Naive thymus-derived CD8-positive, alpha-beta T cell (primary cell): ENCODE measurements at regions not wholly inside any gene's neighbourhood (a gene's known extent, or its start where the extent isn't known, plus 50 kb on each side); places are given as distances from the start of the nearest gene placed in this dataset.
"Not testable (repeated sequence)": the region's sequence is repeated elsewhere in the genome, so short reads cannot be mapped to it uniquely, and the experiment has no call there.

ENCODE experiments used
- ATAC-seq, 2 donors: fragments of 150-1000 bp; cut with Tn5 transposase in 1 of 2; sonication (Bioruptor Pico), chemical (Tn5 transposase) in 1 of 2; 1 replicate in 1 of 2; 2 replicates in 1 of 2; pipeline ENCODE4 v1.10.0; 2021; ENCODE audit warnings: mild to moderate bottlenecking in 2 of 2, moderate library complexity in 2 of 2
- POLR2A ChIA-PET: fragments of 350-600 bp; sonication (Branson Sonifier 250); formaldehyde crosslinking; loops from one replicate; lab custom pipeline; 2021; ENCODE audit warnings: antibody characterized with exemption; lab: Charles Lee
- DNase-seq, 10 donors: peaks; one replicate each; pipeline versions ENCODE4 v3.0.0 to v3.0.0-alpha.2; 2020 to 2022
- H3K27ac Mint-ChIP-seq, 10 donors: one replicate each; pipeline ENCODE4 v1.8.0; 2020 to 2022; ENCODE audit warnings: mild to moderate bottlenecking in 10 of 10, mixed read lengths in 10 of 10, moderate library complexity in 4 of 10, inconsistent platforms in 1 of 10
- H3K27me3 Mint-ChIP-seq, 5 donors: one replicate each; pipeline ENCODE4 v1.8.0; 2021 to 2022; ENCODE audit warnings: mixed read lengths in 5 of 5
- H3K36me3 Mint-ChIP-seq, 3 donors: one replicate each; pipeline ENCODE4 v1.8.0; 2020 to 2022; ENCODE audit warnings: mixed read lengths in 3 of 3, mild to moderate bottlenecking in 2 of 3, inconsistent platforms in 1 of 3
- H3K4me1 Mint-ChIP-seq, 4 donors: one replicate each; pipeline ENCODE4 v1.8.0; 2021 to 2022; ENCODE audit warnings: mixed read lengths in 4 of 4
- H3K4me3 Mint-ChIP-seq, 10 donors: one replicate each; pipeline ENCODE4 v1.8.0; 2020 to 2022; ENCODE audit warnings: mild to moderate bottlenecking in 10 of 10, mixed read lengths in 10 of 10, moderate library complexity in 6 of 10, inconsistent platforms in 1 of 10
- H3K9me3 Mint-ChIP-seq, 9 donors: one replicate each; pipeline ENCODE4 v1.8.0; 2020 to 2022; ENCODE audit warnings: mixed read lengths in 9 of 9, mild to moderate bottlenecking in 3 of 9, inconsistent platforms in 1 of 9, moderate library complexity in 1 of 9

GRCh38 chr1:200257235-200257634 is 152.6 kb downstream of the ZNF281 start:
- Mint-ChIP-seq H3K9me3 (no peaks in the 10 kb centered on the region), H3K27me3 (peaks cover 0 to 8% (median 8%) of the 10 kb centered on the region in 5 donors), H3K36me3 (peaks cover 0 to under 1% (median 0%) of the 10 kb centered on the region in 3 donors), H3K27ac (no peak overlapping the region), H3K4me3 (no peak overlapping the region), H3K4me1 (no peaks in the 10 kb centered on the region)
- no peak for ATAC-seq
- POLR2A ChIA-PET = no interaction called here
- no peak for DNase-seq

DNA sequence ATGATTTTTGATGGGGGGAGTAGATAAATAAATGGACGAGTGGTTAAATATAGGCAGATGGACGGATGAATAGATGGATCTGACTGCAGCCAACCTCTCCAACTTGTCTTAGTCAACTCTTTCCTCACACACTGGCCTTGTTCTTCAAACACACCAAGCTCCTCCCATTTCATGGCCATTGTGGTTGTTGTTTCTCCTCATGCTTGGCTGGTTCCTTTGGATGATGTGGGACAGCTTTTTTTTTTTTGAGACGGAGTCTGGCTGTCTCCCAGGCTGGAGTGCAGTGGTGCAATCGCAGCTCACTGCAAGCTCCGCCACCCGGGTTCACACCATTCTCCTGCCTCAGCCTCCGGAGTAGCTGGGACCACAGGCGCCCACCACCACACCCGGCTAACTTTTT is 155.2 kb downstream of the ZNF281 start:
- H3K4me1 Mint-ChIP-seq, DNase-seq, H3K9me3 Mint-ChIP-seq, ATAC-seq, H3K4me3 Mint-ChIP-seq, H3K36me3 Mint-ChIP-seq, H3K27ac Mint-ChIP-seq: not testable (repeated sequence)
- H3K27me3 Mint-ChIP-seq = peaks cover 3 to 13% (median 8%) of the 10 kb centered on the region in 5 donors
- POLR2A ChIA-PET = interaction anchor here (1.1 kb wide), 1 partner anchor 9 kb away, joined by 3 read pairs; no protein-coding TSS in a partner anchor

DNA sequence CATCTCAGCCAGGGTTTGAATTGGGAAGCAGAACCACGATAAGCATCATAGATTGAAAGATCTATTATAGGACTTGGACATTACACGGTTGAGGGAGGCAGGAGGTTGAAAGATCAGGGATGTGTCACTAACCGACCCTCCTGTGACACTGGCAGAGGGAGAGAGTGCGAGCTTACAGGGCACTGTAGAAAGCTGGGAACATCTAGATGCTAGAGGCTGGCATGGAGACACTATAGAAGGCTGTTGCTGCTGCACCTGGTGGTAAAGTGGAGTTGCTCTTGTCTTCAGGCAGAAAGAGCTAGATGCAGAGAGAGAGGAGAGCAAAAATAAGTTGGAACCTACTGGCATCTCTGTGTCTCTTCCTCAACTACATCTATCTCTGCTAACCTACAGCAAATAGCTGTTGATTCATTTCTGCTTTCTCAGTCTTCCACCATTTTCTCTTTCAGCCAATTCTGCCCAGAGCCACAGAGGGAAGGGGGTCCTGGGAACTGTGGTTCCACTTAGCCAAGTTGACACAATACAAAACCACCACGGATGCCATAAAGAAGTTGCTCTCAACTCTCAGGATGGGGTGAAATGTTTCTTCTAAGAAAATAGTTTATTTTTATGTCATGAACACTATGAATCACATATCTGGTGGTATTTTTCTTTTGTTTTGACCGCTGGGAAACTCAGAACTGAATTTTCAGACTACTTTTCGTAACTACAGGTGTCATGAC is 155.9 kb downstream of the ZNF281 start:
- DNase-seq (no peak), ATAC-seq (no peak)
- Mint-ChIP-seq H3K4me1 (no peaks in the 10 kb centered on the region), H3K27ac (no peak overlapping the region), H3K9me3 (no peaks in the 10 kb centered on the region), H3K27me3 (peaks cover 3 to 15% (median 6%) of the 10 kb centered on the region in 5 donors), H3K36me3 (no peaks in the 10 kb centered on the region), H3K4me3 (no peak overlapping the region)
- POLR2A ChIA-PET = interaction anchor here (1.1 kb wide), 1 partner anchor 8 kb away, joined by 3 read pairs; no protein-coding TSS in a partner anchor

DNA sequence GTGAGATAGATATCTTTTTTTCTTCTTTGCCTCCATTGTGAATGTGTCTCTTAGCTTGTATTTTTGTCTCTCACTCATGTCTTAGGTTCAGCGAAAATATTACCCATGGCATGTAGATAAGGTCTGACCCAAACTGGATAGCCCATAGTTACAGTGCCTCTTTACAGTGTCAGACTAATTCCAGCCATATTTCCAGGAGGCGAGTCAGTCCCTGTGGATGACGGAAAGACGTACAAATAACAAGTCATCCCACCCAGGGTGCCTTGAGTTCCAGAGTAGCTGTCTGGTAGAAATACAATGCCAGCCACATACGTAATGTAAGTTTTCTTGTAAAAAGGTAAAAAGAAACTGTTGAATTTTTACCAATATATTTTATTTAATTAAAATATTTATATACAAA is 157.3 kb downstream of the ZNF281 start:
- no peak overlapping the region for H3K27ac Mint-ChIP-seq
- H3K36me3 Mint-ChIP-seq = no peaks in the 10 kb centered on the region
- H3K4me1 Mint-ChIP-seq = no peaks in the 10 kb centered on the region
- DNase-seq (no peak), ATAC-seq (no peak)
- H3K27me3 Mint-ChIP-seq = peaks cover 6 to 22% (median 10%) of the 10 kb centered on the region in 5 donors
- no peak overlapping the region for H3K4me3 Mint-ChIP-seq
- no peaks in the 10 kb centered on the region for H3K9me3 Mint-ChIP-seq
- POLR2A ChIA-PET = no interaction called here

DNA sequence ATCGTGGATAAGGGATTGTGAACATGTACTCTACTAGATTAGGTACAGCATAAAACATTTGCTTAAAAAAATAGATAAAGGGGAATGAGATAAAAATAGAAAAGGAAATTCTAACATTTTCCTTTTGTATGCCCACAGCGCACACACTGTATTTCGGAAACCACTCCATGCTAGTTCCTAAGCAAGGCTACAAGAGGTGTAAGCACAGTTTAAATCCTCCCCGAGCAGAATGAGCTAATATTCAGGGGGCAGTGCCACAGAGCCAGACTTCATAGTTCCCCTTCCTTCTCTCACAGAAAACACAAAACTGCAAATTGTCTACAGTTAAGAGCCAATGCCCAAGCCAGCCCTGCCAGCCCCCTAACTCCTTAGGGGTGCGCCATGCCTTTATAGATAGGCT is 159.4 kb downstream of the ZNF281 start:
- no peak for DNase-seq
- Mint-ChIP-seq H3K4me1 (no peaks in the 10 kb centered on the region), H3K36me3 (no peaks in the 10 kb centered on the region), H3K9me3 (no peaks in the 10 kb centered on the region), H3K27me3 (peaks cover 1 to 32% (median 13%) of the 10 kb centered on the region in 5 donors), H3K27ac (no peak overlapping the region), H3K4me3 (no peak overlapping the region)
- ATAC-seq = no peak
- POLR2A ChIA-PET = no interaction called here

DNA sequence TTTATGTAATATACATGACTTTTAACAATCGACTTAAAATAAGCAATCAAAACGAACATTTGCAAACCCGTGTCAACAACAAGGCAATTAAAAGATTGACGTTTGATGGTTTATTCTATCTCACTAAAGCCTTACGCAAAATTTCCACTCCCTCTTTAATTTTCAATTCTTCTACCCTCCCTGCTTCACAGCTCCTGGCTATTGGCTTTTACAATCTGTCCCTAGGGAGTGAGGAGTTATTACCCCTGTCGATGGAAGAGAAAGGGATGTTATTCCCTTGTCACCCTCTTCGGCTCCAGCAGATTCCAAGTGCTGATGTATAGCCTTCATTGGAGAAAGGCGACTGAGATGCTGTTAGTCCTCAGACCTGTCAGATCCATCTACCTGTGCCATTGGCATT is 161.3 kb downstream of the ZNF281 start:
- no peak overlapping the region for H3K4me3 Mint-ChIP-seq
- H3K4me1 Mint-ChIP-seq = no peaks in the 10 kb centered on the region
- ATAC-seq (no peak), DNase-seq (no peak)
- H3K36me3 Mint-ChIP-seq = no peaks in the 10 kb centered on the region
- POLR2A ChIA-PET = no interaction called here
- H3K9me3 Mint-ChIP-seq = no peaks in the 10 kb centered on the region
- H3K27ac Mint-ChIP-seq = no peak overlapping the region
- H3K27me3 Mint-ChIP-seq = peaks cover 5 to 36% (median 19%) of the 10 kb centered on the region in 5 donors

- ATAC-seq = no peak
- no peak overlapping the region for H3K4me3 Mint-ChIP-seq
- no peak overlapping the region for H3K27ac Mint-ChIP-seq
- no peaks in the 10 kb centered on the region for H3K9me3 Mint-ChIP-seq
- H3K36me3 Mint-ChIP-seq = no peaks in the 10 kb centered on the region
- H3K27me3 Mint-ChIP-seq = peaks cover 10 to 43% (median 20%) of the 10 kb centered on the region in 5 donors
- POLR2A ChIA-PET = no interaction called here
- no peaks in the 10 kb centered on the region for H3K4me1 Mint-ChIP-seq
- no peak for DNase-seq
Measured at GRCh38 chr1:200247518-200247917, 162.3 kb downstream of the ZNF281 start.

DNA sequence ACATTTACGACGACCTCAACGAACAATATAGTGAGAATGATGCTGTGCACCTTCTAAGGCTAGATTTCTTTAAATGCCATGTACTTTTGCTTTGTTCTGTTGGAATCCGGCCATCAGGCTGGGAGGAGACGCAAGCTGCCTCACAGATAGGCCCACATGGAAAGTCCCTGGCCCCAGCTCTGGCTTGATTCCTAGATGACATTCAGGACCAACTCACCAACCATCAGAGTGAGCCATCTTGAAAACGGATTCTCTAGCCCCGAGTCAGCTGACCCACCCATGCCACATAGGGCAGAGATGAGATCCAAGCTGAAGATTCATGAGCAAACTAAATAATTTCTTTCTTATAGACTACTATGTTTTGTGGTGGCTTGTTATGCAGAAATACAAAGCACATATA is 164.4 kb downstream of the ZNF281 start:
- ATAC-seq (no peak), DNase-seq (no peak)
- H3K27me3 Mint-ChIP-seq = peaks cover 17 to 59% (median 30%) of the 10 kb centered on the region in 5 donors
- H3K36me3 Mint-ChIP-seq = no peaks in the 10 kb centered on the region
- POLR2A ChIA-PET = interaction anchor here (0.5 to 1.0 kb wide), 2 partner anchors 9 to 72 kb away, joined by 3 to 6 read pairs; no protein-coding TSS in a partner anchor
- H3K9me3 Mint-ChIP-seq = no peaks in the 10 kb centered on the region
- no peak overlapping the region for H3K4me3 Mint-ChIP-seq
- H3K27ac Mint-ChIP-seq = no peak overlapping the region
- peaks cover 0 to 8% (median 6%) of the 10 kb centered on the region in 4 donors for H3K4me1 Mint-ChIP-seq

DNA sequence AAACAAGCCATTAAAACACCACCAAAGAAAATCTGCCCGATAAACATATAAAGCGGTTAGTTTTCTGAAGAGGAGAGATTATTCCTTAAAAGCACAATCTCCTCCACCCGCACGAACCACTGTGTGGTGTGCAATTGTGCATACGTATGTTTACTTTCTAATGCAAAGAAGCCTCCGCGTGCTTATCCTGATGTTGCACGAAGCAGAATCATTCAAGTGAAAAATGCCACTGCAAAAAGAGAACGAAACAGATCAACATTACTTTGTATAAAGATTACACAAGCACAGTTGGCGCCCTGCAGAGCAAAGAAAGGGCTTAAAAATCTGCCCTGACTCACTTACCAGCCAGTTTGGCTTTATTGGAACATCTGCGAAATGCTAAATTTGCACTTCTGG is 166.8 kb downstream of the ZNF281 start:
- POLR2A ChIA-PET = no interaction called here
- ATAC-seq = no peak
- no peaks in the 10 kb centered on the region for H3K36me3 Mint-ChIP-seq
- H3K4me1 Mint-ChIP-seq = peaks cover 0 to 11% (median 8%) of the 10 kb centered on the region in 4 donors
- H3K4me3 Mint-ChIP-seq = no peak overlapping the region
- no peak overlapping the region for H3K27ac Mint-ChIP-seq
- peaks cover 14 to 47% (median 24%) of the 10 kb centered on the region in 5 donors for H3K27me3 Mint-ChIP-seq
- no peak for DNase-seq
- H3K9me3 Mint-ChIP-seq = no peaks in the 10 kb centered on the region

DNA sequence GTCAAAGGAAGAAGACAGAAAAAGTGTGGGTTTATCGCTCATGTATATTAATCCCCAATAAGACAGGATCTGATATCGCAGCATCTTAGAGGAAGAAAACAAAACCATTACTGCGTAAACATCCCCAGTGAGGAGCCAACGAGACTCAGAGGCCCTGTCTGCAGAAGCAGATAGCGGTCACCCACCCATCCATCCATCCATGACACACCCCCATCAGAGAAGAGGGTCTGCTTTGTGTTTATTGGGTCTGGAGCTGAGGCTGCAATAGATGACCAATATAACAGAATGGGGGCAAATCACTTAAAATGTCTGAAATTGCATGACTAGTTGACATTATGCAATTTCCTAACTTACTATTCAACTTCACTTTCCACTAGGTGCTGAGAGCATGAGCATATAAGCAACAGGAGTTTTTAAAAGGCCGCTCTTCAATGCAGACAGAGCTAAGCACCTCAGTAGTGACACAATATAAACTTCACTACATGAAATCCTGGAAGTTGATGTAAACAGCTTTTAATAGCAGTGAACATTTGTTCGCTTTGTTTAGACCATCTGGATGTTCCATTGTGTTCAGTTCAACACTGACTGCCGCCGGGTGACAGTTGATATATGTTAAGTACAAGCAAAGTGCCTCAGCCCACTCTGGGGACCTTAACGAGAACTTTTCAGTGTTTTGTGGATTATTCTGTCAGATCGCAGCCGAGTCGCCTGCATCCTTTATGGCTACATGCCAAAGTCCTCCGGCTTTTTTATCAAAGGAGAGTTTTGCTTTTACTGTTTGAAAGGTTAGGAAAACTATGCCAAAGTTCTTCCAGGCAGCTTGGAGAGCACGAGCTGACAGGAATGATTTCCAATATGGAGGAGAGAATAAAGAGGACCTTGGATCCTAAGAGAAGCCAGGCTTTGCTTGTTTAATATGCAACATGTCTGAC is 167.5 kb downstream of the ZNF281 start:
- POLR2A ChIA-PET = no interaction called here
- Mint-ChIP-seq H3K27ac (no peak overlapping the region), H3K4me1 (peaks cover 0 to 11% (median 8%) of the 10 kb centered on the region in 4 donors), H3K4me3 (no peak overlapping the region), H3K27me3 (peaks cover 14 to 41% (median 22%) of the 10 kb centered on the region in 5 donors), H3K36me3 (no peaks in the 10 kb centered on the region), H3K9me3 (no peaks in the 10 kb centered on the region)
- DNase-seq (no peak), ATAC-seq (no peak)

DNA sequence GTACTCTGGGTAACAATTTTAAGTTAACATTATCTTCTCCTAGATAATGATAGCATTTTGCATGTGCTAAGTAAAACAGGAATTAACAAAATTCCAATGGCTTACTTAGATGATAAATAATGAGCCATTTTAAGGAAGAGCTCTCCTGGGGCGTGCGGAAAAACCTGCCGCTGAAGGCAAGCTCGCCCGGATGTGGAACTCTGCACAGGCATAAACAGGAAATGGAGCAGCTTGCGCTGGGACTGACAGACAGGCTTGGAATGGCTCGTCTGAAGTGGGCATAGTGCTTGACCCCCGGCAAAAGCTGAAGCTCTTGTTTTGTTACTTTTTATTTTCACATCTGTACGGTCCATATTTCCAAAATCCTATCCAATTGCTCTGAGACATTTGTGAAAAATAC is 169.2 kb downstream of the ZNF281 start:
- Mint-ChIP-seq H3K9me3 (no peaks in the 10 kb centered on the region), H3K27ac (peak overlapping the region in 1 of 10 donors; percentile 7), H3K4me3 (peak overlapping the region in 2 of 10 donors; percentile 11 to 14), H3K27me3 (peaks cover 20 to 44% (median 28%) of the 10 kb centered on the region in 5 donors), H3K36me3 (no peaks in the 10 kb centered on the region), H3K4me1 (peaks cover 0 to 11% (median 8%) of the 10 kb centered on the region in 4 donors)
- no peak for DNase-seq
- POLR2A ChIA-PET = no interaction called here
- ATAC-seq = no peak

DNA sequence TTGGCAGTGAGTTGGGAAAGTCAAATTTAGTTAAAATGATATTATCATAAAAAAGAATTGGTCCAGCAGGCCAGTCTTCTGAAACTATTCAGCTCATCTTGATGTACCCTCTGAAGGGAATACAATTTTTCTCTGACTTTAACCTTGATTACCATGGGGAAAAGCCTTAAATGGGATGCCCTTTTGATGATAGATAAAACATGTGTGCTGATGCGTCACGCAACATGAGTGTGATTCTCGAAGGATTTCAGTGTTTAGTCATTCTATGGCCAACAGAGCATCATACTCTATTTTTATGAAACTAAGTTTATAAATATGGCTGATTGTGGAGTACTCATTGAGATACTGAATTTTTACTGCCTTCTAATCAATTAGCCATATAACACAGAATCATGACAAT is 171.5 kb downstream of the ZNF281 start:
- Mint-ChIP-seq H3K36me3 (no peaks in the 10 kb centered on the region), H3K4me3 (no peak overlapping the region), H3K27ac (no peak overlapping the region), H3K27me3 (peaks cover 11 to 38% (median 21%) of the 10 kb centered on the region in 5 donors), H3K4me1 (peaks cover 0 to 11% (median 8%) of the 10 kb centered on the region in 4 donors), H3K9me3 (no peaks in the 10 kb centered on the region)
- POLR2A ChIA-PET = interaction anchor here (0.7 kb wide), 1 partner anchor 84 kb away, joined by 4 read pairs; no protein-coding TSS in a partner anchor
- ATAC-seq (no peak), DNase-seq (no peak)

DNA sequence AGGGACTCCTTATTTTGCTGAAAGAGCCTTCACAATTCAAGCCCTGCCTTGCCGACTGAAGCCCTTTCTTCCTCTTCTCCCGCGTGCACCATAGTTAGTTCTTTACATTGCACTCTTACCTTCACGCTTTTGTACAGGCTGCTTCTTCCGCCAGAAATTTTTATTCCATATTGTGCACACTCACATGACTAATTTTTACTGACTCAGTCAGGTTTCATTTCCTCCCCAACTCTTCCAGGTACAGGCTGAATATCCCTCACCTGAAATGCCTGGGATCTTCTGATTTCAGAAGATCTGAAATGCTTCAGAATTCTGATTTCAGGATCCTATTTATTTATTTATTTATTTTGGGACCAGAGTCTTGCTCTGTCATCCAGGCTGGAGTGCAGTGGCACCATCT is 172.8 kb downstream of the ZNF281 start:
- Mint-ChIP-seq H3K27ac (no peak overlapping the region), H3K4me3 (no peak overlapping the region), H3K9me3 (no peaks in the 10 kb centered on the region), H3K36me3 (no peaks in the 10 kb centered on the region), H3K27me3 (peaks cover 6 to 27% (median 15%) of the 10 kb centered on the region in 5 donors), H3K4me1 (peaks cover 0 to 11% (median 8%) of the 10 kb centered on the region in 4 donors)
- DNase-seq = no peak
- POLR2A ChIA-PET = no interaction called here
- no peak for ATAC-seq
